Adrenal gland (tissue), 9 donors: ENCODE measurements at regions not wholly inside any gene's neighbourhood (a gene's known extent, or its start where the extent isn't known, plus 50 kb on each side); places are given as distances from the start of the nearest gene placed in this dataset.

Experiments used
- DNase-seq, 7 donors: peaks; one replicate each; pipeline ENCODE4 v3.0.0-alpha.2; 2019 to 2020
- H3K27ac ChIP-seq, 5 donors: fragments of 200-600 bp; sonication (generic) in 4 of 5; 1 replicate in 3 of 5; 2 replicates in 2 of 5; pipeline versions ENCODE4 v1.5.1 to v1.8.0; 2016 to 2020; ENCODE audit warnings: mild to moderate bottlenecking in 1 of 5
- H3K27me3 ChIP-seq: fragments of 200-600 bp; 2 replicates; pipeline ENCODE4 v1.8.0; 2021
- H3K36me3 ChIP-seq, 2 donors: fragments of 200-600 bp; replicated peaks in 1 of 2; 1 replicate in 1 of 2; 2 replicates in 1 of 2; pipeline versions ENCODE4 v1.5.1 to v1.8.0; 2018 to 2022
- H3K4me1 ChIP-seq, 2 donors: fragments of 200-600 bp; replicated peaks in 1 of 2; 1 replicate in 1 of 2; 2 replicates in 1 of 2; pipeline versions ENCODE4 v1.5.1 to v1.8.0; 2018 to 2021
- H3K4me3 ChIP-seq, 4 donors: fragments of 200-600 bp; sonication (generic) in 3 of 4; one replicate each; pipeline ENCODE4 v1.5.1; 2016 to 2018
- H3K9me3 ChIP-seq, 3 donors: fragments of 200-600 bp; sonication (generic) in 1 of 3; replicated peaks in 1 of 3; 1 replicate in 2 of 3; 2 replicates in 1 of 3; pipeline versions ENCODE4 v1.5.1 to v1.8.0; 2016 to 2021
- POLR2A ChIP-seq, 2 donors: fragments of 450-650 bp; IDR thresholded peaks; one replicate each; pipeline ENCODE4 v1.6.1; 2017; ENCODE audit warnings: antibody characterized with exemption in 2 of 2, mild to moderate bottlenecking in 2 of 2, moderate library complexity in 1 of 2
- WGBS, 4 donors: extraction: QIAGEN DNeasy Blood & Tissue Kit in 2 of 4; methylation state at CpG; one replicate each; pipeline versions ENCODE4 v1.1.5 to v1.1.7; 2013 to 2017; 5-methylcytosine and 5-hydroxymethylcytosine counted together
- intact Hi-C, 2 donors: fragments of 100-400 bp; cut with DNase I; formaldehyde crosslinking; loops; one replicate each; pipeline versions ENCODE4 v1.14.1 to v1.15.0; 2022 to 2023
- TF ChIP-seq, protein P1 (sequence below), 6 experiments: fragments of 450-650 bp in 4 of 6; fragments of 200-600 bp in 2 of 6; sonication (generic) in 1 of 6; IDR thresholded peaks; 1 replicate in 5 of 6; 2 replicates in 1 of 6; pipeline versions ENCODE4 v1.5.1 to v1.8.0; 2016 to 2021; ENCODE audit warnings: antibody characterized with exemption in 6 of 6, mild to moderate bottlenecking in 2 of 6, moderate library complexity in 1 of 6
- donor health status: healthy with polysubstance abuse.
- donor health status: Bipolar disorder and iron deficiency.
- donor health status: DM: yes; HTN: yes; CAD: no.
- donor health status: DM: no; HTN: no; CAD: no.
- donor health status: DM: no; HTN: no; CAD: no.

DNA sequence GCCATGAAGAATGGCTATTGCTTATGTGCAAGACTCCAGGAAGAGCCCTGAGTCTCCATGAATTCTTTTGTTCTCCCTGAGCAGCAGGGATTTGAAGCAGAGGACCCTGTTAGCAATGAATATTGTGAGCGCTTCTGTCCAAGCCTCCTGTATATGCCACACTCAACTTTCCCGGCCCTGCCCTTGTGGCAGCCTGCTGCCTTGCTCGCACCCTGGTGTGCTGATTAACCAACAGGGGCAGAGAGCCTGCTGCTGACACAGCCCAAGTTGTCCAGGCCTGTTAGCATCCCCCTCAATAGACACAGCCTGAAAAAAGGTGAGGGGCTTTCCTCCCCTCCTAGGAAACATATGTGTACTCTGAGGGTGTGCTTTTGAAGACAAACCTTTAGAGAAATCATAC lies 131.4 kb downstream of the BMP2 start:
- no peaks in the 10 kb centered on the region for H3K36me3 ChIP-seq
- no peak overlapping the region for H3K4me3 ChIP-seq
- no peaks in the 10 kb centered on the region for H3K9me3 ChIP-seq
- no peak overlapping the region for H3K27ac ChIP-seq
- 78 to 85% (median 80%) methylated on average over 3 of the region's 3 CpGs for WGBS, 4 donors
- TF ChIP-seq, protein P1, sequence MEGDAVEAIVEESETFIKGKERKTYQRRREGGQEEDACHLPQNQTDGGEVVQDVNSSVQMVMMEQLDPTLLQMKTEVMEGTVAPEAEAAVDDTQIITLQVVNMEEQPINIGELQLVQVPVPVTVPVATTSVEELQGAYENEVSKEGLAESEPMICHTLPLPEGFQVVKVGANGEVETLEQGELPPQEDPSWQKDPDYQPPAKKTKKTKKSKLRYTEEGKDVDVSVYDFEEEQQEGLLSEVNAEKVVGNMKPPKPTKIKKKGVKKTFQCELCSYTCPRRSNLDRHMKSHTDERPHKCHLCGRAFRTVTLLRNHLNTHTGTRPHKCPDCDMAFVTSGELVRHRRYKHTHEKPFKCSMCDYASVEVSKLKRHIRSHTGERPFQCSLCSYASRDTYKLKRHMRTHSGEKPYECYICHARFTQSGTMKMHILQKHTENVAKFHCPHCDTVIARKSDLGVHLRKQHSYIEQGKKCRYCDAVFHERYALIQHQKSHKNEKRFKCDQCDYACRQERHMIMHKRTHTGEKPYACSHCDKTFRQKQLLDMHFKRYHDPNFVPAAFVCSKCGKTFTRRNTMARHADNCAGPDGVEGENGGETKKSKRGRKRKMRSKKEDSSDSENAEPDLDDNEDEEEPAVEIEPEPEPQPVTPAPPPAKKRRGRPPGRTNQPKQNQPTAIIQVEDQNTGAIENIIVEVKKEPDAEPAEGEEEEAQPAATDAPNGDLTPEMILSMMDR (IDR thresholded peaks at IDR 0.05), result no peak
- no peak for TF ChIP-seq POLR2A (IDR thresholded peaks at IDR 0.05)
- intact Hi-C loops, result no loop called here
- no peaks in the 10 kb centered on the region for H3K27me3 ChIP-seq
- no peaks in the 10 kb centered on the region for H3K4me1 ChIP-seq
- no peak for DNase-seq

DNA sequence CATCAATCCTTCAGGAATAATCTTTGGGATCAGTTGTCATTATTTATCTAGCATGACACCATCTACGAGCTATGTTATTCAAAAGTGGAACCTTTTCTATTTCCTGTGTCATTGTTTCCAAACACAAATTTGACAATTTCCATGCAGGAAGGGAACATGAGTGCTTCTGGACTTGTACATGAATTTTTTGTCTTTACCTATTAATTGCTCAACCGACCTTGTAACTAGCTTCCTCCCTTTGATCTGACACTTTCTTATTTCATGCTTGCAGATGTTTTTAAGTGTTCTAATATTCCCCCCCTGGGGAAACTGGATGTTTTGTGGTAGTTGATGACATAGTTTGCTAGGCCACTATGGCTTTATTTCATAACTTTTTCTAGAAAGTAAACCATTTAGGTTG lies 139.4 kb downstream of the BMP2 start:
- intact Hi-C loops, result no loop called here
- Histone ChIP-seq H3K27ac (no peak overlapping the region), H3K4me1 (no peaks in the 10 kb centered on the region), H3K36me3 (no peaks in the 10 kb centered on the region), H3K27me3 (no peaks in the 10 kb centered on the region), H3K9me3 (no peaks in the 10 kb centered on the region), H3K4me3 (no peak overlapping the region)
- TF ChIP-seq, protein P1 (IDR thresholded peaks at IDR 0.05), result no peak
- no peak for TF ChIP-seq POLR2A (IDR thresholded peaks at IDR 0.05)
- no peak for DNase-seq
- WGBS, 4 donors, result 41 to 60% (median 44%) methylated on average over 2 of the region's 2 CpGs

DNA sequence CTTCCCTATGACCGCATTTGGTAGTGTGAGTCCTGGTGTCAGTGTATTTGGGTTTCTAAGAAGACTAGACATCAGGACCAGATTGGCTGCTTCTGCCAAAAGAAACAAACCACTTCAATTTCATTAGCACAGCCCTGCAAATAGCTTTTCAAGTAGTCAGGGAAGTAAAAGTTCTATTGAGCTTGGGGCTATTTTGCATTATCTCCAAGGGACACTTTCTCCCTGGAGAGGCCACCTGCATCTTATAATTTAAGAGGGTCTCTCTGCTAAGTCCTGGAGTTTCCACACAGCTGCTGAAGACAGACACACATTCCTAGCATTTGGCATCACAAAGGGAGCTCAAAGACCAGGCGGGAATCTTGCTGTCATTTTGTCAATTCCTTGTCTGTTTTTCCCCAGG lies 141.2 kb downstream of the BMP2 start:
- 69 to 85% (median 78%) methylated on average over 2 of the region's 2 CpGs for WGBS, 4 donors

DNA sequence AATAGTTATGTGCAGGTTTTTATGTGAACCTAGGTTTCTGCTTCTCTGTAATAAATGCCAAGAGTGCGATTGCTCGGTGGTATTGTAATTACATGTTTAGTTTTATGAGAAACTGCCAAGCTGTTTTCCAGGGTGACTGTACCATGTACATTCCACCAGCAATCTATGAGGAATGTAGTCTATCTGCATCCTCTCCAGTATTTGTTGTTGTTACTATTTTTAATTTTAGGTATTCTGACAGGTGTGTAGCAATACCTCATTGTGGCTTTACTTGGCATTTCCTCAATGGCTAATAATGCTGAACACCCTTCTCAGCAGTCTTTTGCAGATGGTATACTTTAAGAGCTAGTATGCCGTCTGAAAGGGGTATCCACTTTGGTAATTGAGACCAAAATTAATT lies 142.1 kb downstream of the BMP2 start:
- 79 to 91% (median 80%) methylated on average over 3 of the region's 3 CpGs for WGBS, 4 donors
- DNase-seq, result no peak
- no peaks in the 10 kb centered on the region for H3K27me3 ChIP-seq
- intact Hi-C loops, result no loop called here
- no peaks in the 10 kb centered on the region for H3K4me1 ChIP-seq
- no peak overlapping the region for H3K4me3 ChIP-seq
- no peaks in the 10 kb centered on the region for H3K36me3 ChIP-seq
- TF ChIP-seq POLR2A (IDR thresholded peaks at IDR 0.05), result no peak
- TF ChIP-seq, protein P1 (IDR thresholded peaks at IDR 0.05), result no peak
- no peak overlapping the region for H3K27ac ChIP-seq
- H3K9me3 ChIP-seq, result no peaks in the 10 kb centered on the region

More for the DNA sequence above, 141.2 kb downstream of the BMP2 start:
- Histone ChIP-seq H3K4me3 (no peak overlapping the region), H3K27ac (no peak overlapping the region), H3K4me1 (no peaks in the 10 kb centered on the region), H3K36me3 (no peaks in the 10 kb centered on the region), H3K27me3 (no peaks in the 10 kb centered on the region), H3K9me3 (no peaks in the 10 kb centered on the region)
- intact Hi-C loops, result no loop called here
- TF ChIP-seq POLR2A (IDR thresholded peaks at IDR 0.05), result no peak
- TF ChIP-seq, protein P1 (IDR thresholded peaks at IDR 0.05), result no peak
- DNase-seq, result no peak
